Stimulated activated CD4-positive, alpha-beta T cell treated with anti-CD3 and anti-CD28 coated beads, Interleukin-2, amount 100 ng/mL, for 48 hours (primary cell): ENCODE measurements at regions not wholly inside any gene's neighbourhood (a gene's known extent, or its start where the extent isn't known, plus 50 kb on each side); places are given as distances from the start of the nearest gene placed in this dataset.

Experiments
- DNase-seq, 2 donors: peaks; one replicate each; pipeline ENCODE4 v3.0.0-alpha.2; 2020

GRCh38 chrX:39580043-39580442, 517.7 kb downstream of the BCOR start:
- no peak for DNase-seq

GRCh38 chrX:39581411-39581810, 516.3 kb downstream of the BCOR start:
- no peak for DNase-seq

GRCh38 chrX:39582091-39582490, 515.7 kb downstream of the BCOR start:
- DNase-seq = no peak

- DNase-seq = no peak
Observed at GRCh38 chrX:39582976-39583375, 514.8 kb downstream of the BCOR start.

GRCh38 chrX:39585808-39586207, 511.9 kb downstream of the BCOR start:
- DNase-seq = no peak

- DNase-seq = no peak
Observed at GRCh38 chrX:39586359-39586758, 511.4 kb downstream of the BCOR start.

GRCh38 chrX:39591099-39591498, 506.7 kb downstream of the BCOR start:
- DNase-seq = no peak

- DNase-seq = no peak
Observed at GRCh38 chrX:39592776-39593175, 505.0 kb downstream of the BCOR start.

- DNase-seq = no peak
Observed at GRCh38 chrX:39595977-39596376, 501.8 kb downstream of the BCOR start.

GRCh38 chrX:39596437-39596836, 501.3 kb downstream of the BCOR start:
- no peak for DNase-seq

- DNase-seq = no peak
Observed at GRCh38 chrX:39599339-39599738, 498.4 kb downstream of the BCOR start.

GRCh38 chrX:39600222-39600621, 497.5 kb downstream of the BCOR start:
- no peak for DNase-seq

GRCh38 chrX:39601231-39602177, 496.3 kb downstream of the BCOR start:
- DNase-seq = no peak

GRCh38 chrX:39602195-39602594, 495.6 kb downstream of the BCOR start:
- no peak for DNase-seq

- no peak for DNase-seq
Observed at GRCh38 chrX:39603230-39603629, 494.5 kb downstream of the BCOR start.

GRCh38 chrX:39605183-39605582, 492.6 kb downstream of the BCOR start:
- DNase-seq = no peak

GRCh38 chrX:39605866-39606265, 491.9 kb downstream of the BCOR start:
- no peak for DNase-seq

GRCh38 chrX:39609941-39610340, 487.8 kb downstream of the BCOR start:
- DNase-seq = no peak

- no peak for DNase-seq
Observed at GRCh38 chrX:39611468-39611867, 486.3 kb downstream of the BCOR start.

- peak in 1 of 2 donors; percentile 2 for DNase-seq
Observed at GRCh38 chrX:39613482-39613995, 484.2 kb downstream of the BCOR start.

- peak; percentile 43 to 51 for DNase-seq
Observed at GRCh38 chrX:39613997-39614679, 483.6 kb downstream of the BCOR start.

- DNase-seq = no peak
Observed at GRCh38 chrX:39614680-39614998, 483.1 kb downstream of the BCOR start.

- no peak for DNase-seq
Observed at GRCh38 chrX:39616098-39616729, 481.5 kb downstream of the BCOR start.

- DNase-seq = no peak
Observed at GRCh38 chrX:39616731-39617130, 481.0 kb downstream of the BCOR start.
